DMS53 treated with DMSO at 0.1 percent for 48 hours (cell line): ENCODE measurements at regions not wholly inside any gene's neighbourhood (a gene's known extent, or its start where the extent isn't known, plus 50 kb on each side); places are given as distances from the start of the nearest gene placed in this dataset.
"Not testable (repeated sequence)": the region's sequence is repeated elsewhere in the genome, so short reads cannot be mapped to it uniquely, and the experiment has no call there.

Experiments used
- DNase-seq: peaks from one replicate; lab custom pipeline; 2025; ENCODE audit not compliant: unreplicated experiment; lab: John Stamatoyannopoulos, UW

DNA sequence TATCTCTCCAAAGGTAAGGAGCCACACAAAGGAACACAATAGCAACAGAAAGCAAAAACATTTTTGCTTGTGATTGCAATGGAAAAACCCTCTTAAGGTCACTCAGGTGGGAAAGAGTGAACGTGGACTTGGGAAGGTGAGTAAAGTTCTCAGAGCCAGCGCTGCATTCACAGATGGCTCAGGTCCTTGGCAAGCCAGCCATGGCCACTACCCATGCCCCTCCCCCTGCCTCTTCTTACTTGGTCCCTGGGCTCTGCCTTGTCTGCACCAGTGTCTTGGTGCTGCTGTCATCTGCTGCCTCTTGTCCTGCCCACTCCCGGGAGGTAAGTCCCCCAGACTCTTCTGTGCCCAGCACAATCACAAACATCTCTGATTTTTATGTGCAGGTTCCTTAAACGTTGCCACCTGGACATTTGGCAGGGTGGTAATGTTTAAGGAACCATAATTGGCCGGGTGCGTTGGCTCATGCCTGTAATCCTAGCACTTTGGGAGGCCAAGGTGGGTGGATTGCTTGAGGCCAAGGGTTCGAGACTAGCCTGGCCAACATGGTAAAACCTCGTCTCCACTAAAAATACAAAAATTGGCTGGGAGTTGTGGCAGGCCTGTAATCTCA is 74.6 kb downstream of the FEM1C start:
- no peak for DNase-seq

DNA sequence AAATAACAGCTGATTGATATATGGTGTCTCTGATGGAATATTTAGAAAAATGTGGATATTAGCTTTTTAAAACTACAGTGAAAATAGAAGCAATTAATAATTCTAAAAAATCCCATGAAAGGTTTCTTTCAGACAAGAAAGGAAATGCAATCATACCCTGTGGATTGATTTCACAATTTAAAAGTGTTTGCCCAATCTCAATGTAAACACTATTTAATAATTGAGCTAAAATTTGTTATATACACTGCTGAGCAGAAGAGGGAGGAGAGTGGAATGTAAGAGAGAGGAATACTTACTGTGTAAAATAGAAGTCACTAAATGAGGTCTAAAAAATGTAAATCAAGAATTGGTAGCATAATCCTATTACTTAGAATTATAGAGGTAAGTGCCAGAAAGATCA is 76.9 kb downstream of the FEM1C start:
- DNase-seq, result no peak

DNA sequence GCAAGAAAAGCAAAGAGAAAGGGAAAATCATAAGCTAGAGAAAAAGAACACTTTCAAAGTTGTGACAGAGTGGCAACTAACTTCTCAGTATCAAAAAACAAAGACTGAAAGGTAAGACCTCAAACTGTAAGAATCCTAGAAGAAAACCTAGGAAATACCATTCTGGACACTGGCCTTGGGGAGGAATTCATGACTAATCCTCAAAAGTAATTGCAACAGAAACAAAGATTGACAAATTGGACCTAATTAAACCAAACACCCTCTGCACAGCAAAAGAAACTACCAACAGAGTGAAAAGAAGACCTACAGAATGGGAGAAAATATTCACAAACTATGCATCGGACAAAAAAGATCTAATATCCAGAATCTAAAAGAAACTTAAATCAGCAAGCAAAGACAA is 79.1 kb downstream of the FEM1C start:
- no peak for DNase-seq

DNA sequence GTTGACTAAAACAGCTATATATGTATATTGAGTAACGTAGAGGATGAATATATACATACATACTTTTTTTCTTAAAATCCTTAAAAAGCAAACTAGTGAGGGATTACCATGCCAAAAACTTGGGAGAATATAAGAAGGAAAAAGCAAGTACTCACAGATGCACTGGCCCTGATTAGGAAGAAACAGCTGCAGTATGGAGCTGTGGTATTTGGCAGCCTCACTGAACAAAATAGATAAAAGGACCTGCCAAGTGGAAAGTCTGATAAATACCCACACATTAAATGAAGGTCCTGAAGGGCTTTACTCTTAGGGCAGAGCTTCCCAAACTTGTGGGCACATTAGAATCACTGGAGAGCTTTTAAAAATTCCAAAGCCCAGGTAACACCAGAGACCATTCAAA is 80.6 kb downstream of the FEM1C start:
- no peak for DNase-seq

DNA sequence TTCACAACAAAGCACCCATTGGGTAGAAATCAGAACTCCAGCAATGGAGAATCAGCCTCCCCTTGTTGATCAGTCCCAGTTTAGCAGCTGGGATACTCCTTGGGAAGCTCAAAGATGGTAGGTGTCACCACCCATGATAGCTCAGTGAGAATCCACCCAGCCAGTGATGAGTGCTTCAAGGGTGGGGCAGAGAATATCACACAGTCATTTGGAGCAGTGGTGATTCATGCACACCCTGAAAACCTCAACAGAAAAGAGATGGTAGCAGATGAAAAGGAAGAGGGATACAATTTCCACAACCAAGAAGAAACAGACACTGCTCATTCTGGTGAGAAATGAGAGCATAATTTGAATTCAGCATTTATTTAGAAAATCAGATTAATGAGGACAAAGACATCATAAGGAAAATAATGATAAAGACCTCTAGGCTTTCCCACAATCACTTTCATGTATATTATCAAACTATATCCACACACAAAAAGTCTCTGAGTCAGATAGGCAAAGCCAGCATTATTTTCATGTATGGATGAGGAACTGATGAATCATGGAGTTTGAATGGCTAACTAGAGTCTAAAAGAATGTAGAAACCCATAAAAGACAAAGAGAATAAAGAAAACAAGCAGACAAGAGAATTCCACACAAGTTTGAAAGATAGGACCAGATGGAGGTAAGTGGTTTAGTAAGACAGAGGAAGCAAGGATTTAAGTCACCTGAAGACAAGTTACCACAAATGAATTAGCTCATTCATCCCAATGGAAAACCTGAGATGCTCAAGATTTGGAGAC is 82.9 kb downstream of the FEM1C start:
- DNase-seq, result no peak

DNA sequence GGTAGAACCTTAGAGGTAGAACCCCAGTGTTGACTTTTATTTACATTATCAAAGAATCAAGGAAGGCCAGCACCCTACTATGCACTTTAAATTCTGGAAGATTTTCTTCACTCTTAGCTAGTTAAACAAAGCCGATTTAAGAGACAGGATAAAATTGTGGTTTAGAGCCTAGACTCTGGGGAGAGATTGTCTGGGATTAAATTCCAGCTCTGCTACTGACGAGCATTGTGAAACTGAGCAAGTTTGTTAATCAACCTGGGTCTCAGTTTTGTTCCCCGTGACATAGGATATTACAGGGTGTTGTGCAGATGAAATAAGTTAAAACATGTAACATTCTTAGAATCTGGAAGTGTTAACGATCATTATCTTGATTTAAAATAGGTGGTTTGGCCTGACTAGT is 83.5 kb downstream of the FEM1C start:
- no peak for DNase-seq

DNA sequence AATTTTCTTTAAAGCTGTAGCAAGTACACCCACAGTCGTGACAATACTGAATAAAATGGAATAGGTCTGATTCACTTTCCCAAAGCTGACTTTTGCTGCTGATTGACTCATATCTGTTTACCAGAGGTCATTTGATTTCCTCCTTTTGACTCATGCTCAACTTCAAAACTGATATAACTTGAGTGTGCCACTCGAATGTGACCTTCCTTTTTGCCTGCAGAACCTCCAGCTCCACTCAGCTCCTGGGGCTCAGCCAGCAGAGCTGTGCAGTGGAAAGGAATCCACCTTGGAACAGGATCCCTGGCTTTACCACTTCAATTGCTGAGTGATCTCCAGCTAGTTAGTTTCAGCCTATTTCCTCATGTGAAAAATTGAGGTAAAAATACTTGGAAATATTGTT is 84.1 kb downstream of the FEM1C start:
- DNase-seq, result peak; percentile 81

DNA sequence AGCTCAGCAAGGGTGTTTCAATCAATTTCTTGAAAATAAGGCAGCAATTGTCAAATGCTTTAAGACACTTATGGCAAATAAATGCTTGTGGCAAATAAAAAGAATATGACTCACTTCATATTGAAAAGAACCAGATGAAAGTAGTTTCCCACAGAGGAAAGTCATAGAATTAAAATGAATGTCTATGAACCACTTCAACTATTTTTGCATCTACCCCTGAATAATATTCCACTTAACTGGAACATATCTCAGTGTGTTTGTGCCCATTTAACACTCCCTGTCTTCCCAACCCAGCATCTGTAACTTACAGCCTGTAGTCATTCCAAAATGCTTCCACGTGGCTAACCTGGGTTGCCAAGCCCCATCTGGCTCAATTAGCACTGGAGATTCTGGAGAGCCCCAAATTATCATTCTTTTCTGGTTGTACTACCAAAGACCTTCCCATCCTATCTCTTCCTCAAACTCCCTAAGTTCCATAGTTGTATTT is 84.7 kb downstream of the FEM1C start:
- DNase-seq, result no peak

DNA sequence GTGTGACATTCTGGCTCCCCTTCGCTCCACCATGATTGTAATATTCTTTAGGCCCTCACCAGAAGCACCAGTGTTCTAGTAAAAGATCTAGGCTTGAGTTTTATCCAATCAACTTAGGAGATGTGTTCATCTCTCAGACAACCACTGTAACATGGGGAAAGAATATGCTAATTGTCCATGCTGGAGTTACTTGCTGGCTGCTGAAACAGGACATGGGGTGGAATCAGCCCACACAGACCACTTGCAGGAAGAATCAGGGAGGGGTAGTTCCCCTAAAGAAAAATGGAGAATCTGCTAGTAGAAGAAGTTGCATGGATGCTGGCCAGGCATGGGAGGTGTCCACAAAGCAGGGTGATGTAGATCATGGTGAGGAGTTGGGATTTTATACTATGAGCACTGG is 86.2 kb downstream of the FEM1C start:
- DNase-seq, result no peak

DNA sequence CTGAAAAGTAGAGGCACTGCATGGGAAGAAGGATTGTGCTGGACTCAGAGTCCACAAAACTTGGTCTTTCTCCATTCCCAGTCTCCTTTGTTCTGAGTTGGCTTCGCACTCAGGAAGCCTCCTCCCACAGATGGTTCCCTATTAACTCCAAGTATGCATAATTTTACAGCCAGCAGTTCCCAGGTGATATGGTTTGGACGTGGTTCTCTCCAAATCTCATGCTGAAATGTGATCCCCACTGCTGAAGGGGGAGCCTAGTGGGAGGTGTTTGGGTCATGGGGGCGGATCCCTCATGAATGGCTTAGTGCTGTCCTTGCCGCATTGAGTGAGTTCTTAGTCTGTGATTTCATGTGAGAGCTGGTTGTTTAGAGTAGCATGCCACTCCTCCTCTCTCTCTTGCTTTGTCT is 86.6 kb downstream of the FEM1C start:
- DNase-seq, result no peak

DNA sequence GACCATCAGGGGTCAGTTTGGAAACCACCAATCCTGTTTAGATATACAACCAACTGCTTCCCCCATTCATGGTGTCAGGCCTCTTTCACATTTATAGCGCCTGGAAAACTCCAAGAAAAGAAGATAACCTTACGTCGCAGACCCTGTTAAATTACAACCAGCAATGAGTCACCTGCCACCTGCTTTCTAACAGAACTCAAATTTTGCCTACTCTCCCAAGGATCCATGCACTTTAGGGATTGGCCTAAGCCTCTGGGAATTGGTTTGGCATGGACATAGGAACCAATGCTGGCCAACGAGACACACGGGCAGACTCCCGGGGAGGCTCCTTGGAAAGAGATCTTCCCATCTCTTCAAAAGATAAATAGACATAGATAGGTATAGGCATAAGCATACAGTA is 87.0 kb downstream of the FEM1C start:
- no peak for DNase-seq

DNA sequence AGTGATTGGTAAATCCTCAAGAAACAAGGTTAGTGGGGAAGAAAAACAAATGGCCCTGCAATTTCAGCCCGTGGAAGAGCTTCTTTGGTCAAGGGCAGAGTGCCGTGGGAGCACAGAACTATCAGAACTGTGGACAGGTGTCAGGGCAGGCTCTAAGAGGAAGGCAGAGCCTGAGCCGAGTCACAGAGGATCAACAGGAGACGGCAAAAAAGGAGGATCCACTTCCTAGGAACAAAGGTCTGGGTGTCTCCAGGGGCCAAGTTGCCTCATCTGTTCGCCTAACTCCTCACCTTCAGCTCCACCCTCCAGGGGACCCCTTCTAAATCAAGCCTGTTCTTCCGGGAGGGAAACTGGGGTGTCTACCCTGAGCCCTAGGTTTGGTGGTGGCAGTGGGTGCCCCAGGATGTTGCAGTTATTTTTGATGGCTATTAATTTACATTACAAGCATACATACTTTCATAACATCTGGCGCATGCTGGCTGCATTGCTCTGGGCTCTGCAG is 88.0 kb downstream of the FEM1C start:
- DNase-seq, result no peak

DNA sequence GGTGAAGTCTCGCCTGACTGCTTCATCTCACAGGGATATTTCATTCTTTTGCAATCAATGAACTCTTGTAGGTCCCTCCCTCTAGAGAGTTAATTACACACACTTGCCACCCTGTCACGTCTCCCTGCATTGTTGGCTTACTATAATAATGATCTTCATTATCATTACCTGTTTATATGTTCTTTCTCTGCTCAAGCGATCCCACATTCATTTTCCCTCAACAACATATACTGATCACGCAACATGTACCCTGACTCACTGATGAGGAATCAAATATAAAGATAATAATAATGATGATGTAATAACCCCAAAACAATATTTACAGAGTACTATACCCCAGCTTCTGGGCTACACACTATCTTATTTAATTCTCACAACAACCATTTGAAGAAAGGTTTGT is 88.5 kb downstream of the FEM1C start:
- no peak for DNase-seq

DNA sequence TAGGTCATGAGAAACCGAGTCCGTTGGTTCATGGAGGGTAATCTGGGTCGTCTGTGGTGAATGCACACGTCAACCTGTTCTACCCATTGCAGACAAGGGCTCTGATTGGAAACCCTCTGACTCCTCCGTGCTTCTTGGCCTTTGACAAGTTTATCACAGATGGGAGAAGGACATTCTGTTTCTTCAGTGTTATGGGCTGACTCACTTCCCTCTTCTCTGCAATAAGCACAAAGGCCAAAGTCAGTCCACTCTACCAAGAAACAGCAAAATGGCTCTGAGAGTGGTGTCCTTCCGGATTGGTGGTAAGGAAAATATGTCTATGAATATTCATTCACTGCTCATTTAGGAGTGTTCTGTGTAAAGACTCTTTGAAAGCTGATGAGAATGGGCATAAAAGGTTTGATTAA is 89.3 kb downstream of the FEM1C start:
- DNase-seq, result no peak

DNA sequence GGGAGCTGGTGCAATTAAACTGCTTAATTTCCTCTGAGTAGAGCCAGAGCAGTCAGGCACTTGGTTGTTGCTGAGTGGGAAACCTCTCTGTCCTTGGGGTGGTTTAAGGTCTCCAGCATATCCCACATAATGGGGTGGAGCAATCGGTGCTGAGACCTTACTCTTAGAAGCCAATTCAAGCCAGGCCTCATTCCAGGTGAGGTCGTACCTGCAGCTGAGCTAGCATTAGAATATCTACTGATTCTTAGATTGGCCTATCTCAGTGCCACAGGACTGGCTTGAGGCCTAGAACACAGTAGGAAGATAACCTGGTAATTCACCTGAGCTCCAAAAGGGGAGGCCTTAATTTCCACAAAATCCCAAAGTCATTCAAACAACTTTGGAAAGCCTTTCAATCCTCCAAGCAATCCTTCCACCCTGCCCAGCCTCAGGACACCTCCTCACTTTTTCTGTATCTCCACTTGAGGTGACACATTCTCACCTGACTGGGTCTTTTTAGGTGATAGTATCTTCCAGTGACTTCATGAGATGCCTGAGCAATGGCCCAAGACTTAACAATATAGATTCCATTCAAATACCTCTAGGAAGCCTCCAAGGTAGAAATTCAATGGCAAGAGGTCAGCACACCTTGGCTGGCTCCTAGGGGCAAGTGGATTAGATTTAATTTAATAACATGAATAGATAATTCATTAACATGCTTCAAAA is 91.0 kb downstream of the FEM1C start:
- no peak for DNase-seq

DNA sequence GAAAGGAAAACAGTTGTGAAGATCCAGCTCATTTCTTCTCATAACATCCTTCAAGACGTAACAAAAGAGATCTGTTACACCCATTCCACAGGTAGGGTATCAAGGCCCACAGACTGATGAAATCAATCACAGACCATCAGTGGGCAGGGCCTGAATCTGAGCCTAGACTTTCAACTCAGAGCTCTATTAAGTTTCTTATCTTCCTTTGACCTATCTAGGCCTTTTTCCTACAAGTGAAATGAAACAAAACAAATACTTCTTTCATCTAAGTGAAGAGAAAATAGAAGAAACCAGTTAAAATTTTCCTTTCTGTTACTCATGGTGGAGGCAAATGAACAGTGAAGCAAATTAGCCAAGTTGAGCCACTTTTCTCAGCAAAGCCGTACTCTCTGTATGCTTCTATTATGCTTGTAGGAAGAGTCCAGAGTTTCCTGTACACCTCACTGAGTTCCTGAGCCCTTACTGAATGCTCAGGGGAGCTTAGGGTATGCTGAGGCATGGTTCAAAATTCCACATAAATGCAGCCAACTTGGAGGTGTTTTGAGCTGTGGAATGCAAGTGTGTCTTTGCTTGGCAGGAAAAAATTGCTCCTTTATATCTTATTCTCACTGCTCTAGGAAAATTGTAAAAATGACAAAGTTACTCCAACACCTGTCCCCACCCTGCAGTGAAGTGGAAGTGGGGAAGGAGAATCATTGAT is 91.9 kb downstream of the FEM1C start:
- no peak for DNase-seq

DNA sequence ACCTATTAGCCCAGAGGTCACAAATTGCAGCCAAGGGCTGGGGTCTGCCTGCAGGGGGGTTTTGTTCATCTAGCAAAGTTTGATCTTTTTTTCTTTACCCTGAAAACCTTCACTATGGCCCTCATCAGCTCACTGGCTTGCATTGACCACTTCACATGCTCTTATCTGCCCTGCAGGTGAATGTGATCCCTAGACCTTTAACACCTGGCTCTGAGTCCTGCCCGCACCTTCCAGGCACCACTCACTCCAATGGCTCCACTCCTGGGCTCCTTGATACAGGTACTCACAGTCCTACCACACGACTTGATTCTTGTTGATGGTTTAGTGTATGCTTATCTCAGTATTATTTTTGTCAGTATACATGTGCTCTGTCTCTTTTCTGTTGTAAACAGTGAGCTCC is 92.5 kb downstream of the FEM1C start:
- peak; percentile 16 for DNase-seq

DNA sequence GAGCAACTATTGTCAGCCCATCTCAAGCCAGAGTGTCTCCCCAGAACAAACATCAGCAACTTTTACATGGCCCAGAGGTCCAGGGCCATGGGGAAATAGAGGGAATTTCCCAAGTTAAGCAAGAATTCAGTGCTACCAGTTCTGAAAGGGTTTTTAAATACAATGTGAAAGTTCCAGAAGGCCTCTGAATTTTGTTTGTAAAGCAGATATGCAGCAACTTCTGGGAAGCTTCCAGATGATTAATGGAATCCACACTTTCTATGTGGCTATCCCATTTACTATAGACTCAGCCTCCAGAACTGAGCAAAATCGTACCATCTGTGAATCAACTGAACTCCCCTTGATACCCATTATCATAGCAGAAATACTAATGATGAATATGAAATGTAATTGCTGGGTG is 93.8 kb downstream of the FEM1C start:
- no peak for DNase-seq

DNA sequence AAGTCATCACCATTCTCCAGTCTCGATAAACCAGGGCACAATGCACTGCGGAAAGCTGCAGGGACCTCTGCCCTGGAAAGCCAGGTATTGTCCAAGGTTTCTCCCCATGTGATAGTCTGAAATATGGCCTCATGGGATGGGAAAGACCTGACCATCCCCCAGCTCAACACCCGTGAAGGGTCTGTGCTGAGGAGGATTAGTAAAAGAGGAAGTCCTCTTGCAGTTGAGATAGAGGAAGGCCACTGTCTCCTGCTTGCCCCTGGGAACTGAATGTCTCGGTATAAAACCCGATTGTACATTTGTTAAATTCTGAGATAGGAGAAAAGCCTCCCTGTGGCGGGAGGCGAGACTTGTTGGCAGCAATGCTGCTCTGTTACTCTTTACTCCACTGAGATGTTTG is 95.9 kb downstream of the FEM1C start:
- DNase-seq, result not testable (repeated sequence)

DNA sequence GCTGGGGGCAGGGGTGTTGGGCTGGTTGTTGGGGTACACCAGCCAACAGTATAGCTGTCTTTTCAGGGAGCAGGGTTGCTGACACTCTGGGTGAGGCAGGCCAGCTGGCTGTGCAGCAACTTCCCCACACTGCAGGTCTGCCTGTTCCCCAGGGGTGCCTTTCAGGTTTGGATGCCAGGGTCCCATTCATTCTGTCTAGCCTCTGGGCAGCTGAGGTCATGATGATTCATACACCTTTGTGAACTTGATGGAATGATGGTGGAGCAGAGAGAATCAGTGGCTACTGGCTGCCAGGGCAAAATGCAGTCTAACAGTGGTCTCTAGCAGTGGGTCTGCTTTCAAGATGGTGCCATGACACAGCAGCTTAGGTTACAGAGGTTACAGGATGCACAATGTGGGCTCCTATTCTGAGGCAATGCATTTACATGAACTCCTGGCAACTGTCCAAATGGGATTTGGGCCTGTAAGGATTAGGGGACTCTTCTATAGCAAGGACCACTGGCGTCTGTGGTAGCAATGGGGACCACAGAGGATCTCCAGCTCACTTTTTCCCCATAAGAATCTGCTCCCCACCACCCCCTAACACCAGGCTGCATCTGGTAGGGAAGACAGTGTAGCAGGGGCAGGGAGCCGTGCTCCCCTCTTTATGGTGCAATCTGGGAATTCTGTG is 103.7 kb downstream of the FEM1C start:
- DNase-seq, result no peak

DNA sequence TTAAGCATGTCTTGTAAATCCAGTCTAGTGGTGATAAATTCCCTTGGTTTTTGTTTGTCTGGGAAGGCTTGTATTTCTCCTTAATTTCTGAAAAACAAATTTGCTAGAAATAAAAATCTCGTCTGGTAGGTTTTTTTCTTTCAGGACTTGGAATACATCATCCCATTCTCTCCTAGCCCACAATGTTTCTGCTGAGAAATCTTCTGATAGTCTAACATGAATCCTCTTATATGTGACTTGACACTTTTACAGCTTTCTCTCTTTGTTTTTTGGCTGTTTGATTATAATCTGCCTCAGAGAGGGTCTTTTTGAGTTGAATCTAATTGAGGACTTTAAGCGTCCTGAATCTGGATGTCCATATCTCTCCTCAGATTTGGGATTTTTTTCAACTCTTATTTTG is 104.9 kb downstream of the FEM1C start:
- DNase-seq, result no peak
